Glutamatergic neuron (in vitro differentiated cells): ENCODE measurements at regions not wholly inside any gene's neighbourhood (a gene's known extent, or its start where the extent isn't known, plus 50 kb on each side); places are given as distances from the start of the nearest gene placed in this dataset.

Experiments
- DNase-seq: peaks from one replicate; pipeline ENCODE4 v3.0.0; 2022
- H3K27ac Mint-ChIP-seq: one replicate; pipeline ENCODE4 v1.8.0; 2020; ENCODE audit warnings: mild to moderate bottlenecking, mixed read lengths, inconsistent platforms; ENCODE audit not compliant: unreplicated experiment
- H3K27me3 Mint-ChIP-seq: one replicate; pipeline ENCODE4 v1.8.0; 2020; ENCODE audit warnings: mild to moderate bottlenecking, moderate library complexity, mixed read lengths, inconsistent platforms; ENCODE audit not compliant: unreplicated experiment
- H3K36me3 Mint-ChIP-seq: one replicate; pipeline ENCODE4 v1.8.0; 2020; ENCODE audit warnings: mild to moderate bottlenecking, mixed read lengths, inconsistent platforms; ENCODE audit not compliant: unreplicated experiment
- H3K4me1 Mint-ChIP-seq: one replicate; pipeline ENCODE4 v1.8.0; 2020; ENCODE audit warnings: mild to moderate bottlenecking, low read depth, mixed read lengths, inconsistent platforms; ENCODE audit not compliant: unreplicated experiment
- H3K4me3 Mint-ChIP-seq: one replicate; pipeline ENCODE4 v1.8.0; 2020; ENCODE audit warnings: mild to moderate bottlenecking, mixed read lengths, inconsistent platforms; ENCODE audit not compliant: unreplicated experiment
- H3K9me3 Mint-ChIP-seq: one replicate; pipeline ENCODE4 v1.8.0; 2020; ENCODE audit warnings: mild to moderate bottlenecking, moderate library complexity, mixed read lengths, inconsistent platforms; ENCODE audit not compliant: unreplicated experiment
- CTCF ChIP-seq: fragments of 200-600 bp; sonication (generic); IDR thresholded peaks from one replicate; pipeline ENCODE4 v1.5.0; 2021; ENCODE audit not compliant: partially characterized antibody, unreplicated experiment

GRCh38 chr10:64859911-64860310 lies 1338.7 kb downstream of the REEP3 start:
- Mint-ChIP-seq H3K4me1 (peaks cover 3% of the 10 kb centered on the region), H3K9me3 (peaks cover 1% of the 10 kb centered on the region), H3K36me3 (no peaks in the 10 kb centered on the region), H3K27me3 (no peaks in the 10 kb centered on the region), H3K4me3 (no peak overlapping the region), H3K27ac (no peak overlapping the region)
- DNase-seq = no peak
- TF ChIP-seq CTCF = no peak

GRCh38 chr10:64863836-64864235 lies 1342.6 kb downstream of the REEP3 start:
- Mint-ChIP-seq H3K9me3 (no peaks in the 10 kb centered on the region), H3K27ac (no peak overlapping the region), H3K4me1 (peaks cover 9% of the 10 kb centered on the region), H3K4me3 (no peak overlapping the region), H3K27me3 (no peaks in the 10 kb centered on the region), H3K36me3 (no peaks in the 10 kb centered on the region)
- no peak for TF ChIP-seq CTCF
- DNase-seq = peak; percentile 20

GRCh38 chr10:64867501-64867962 lies 1346.3 kb downstream of the REEP3 start:
- H3K27ac Mint-ChIP-seq = no peak overlapping the region
- H3K9me3 Mint-ChIP-seq = no peaks in the 10 kb centered on the region
- no peak overlapping the region for H3K4me3 Mint-ChIP-seq
- no peaks in the 10 kb centered on the region for H3K27me3 Mint-ChIP-seq
- H3K36me3 Mint-ChIP-seq = no peaks in the 10 kb centered on the region
- TF ChIP-seq CTCF = no peak
- no peak for DNase-seq
- peaks cover 5% of the 10 kb centered on the region for H3K4me1 Mint-ChIP-seq

GRCh38 chr10:64873088-64873487 lies 1351.9 kb downstream of the REEP3 start:
- Mint-ChIP-seq H3K36me3 (no peaks in the 10 kb centered on the region), H3K4me3 (no peak overlapping the region), H3K27me3 (no peaks in the 10 kb centered on the region), H3K27ac (no peak overlapping the region), H3K4me1 (no peaks in the 10 kb centered on the region), H3K9me3 (no peaks in the 10 kb centered on the region)
- TF ChIP-seq CTCF = no peak
- no peak for DNase-seq

- Mint-ChIP-seq H3K4me3 (no peak overlapping the region), H3K27ac (no peak overlapping the region), H3K9me3 (no peaks in the 10 kb centered on the region)
Measured at GRCh38 chr10:64873959-64874358, 1352.8 kb downstream of the REEP3 start.

More at GRCh38 chr10:64873959-64874358, 1352.8 kb downstream of the REEP3 start:
- H3K36me3 Mint-ChIP-seq = no peaks in the 10 kb centered on the region
- no peaks in the 10 kb centered on the region for H3K27me3 Mint-ChIP-seq
- no peaks in the 10 kb centered on the region for H3K4me1 Mint-ChIP-seq
- no peak for DNase-seq
- TF ChIP-seq CTCF = no peak
